HepG2 (cell line): ENCODE measurements at regions not wholly inside any gene's neighbourhood (a gene's known extent, or its start where the extent isn't known, plus 50 kb on each side); places are given as distances from the start of the nearest gene placed in this dataset.

Experiments
- AGO1 ChIP-seq: fragments of 200-400 bp; formaldehyde crosslinking; IDR thresholded peaks from 2 replicates; pipeline ENCODE4 v1.6.1; 2017; ENCODE audit warnings: mild to moderate bottlenecking, low read depth, low read length, moderate library complexity; ENCODE audit not compliant: poor library complexity, severe bottlenecking
- CTCF ChIP-seq: sonication (generic); formaldehyde crosslinking; IDR thresholded peaks from 2 replicates; pipeline ENCODE4 v1.5.0; 2020; ENCODE audit warnings: mild to moderate bottlenecking, missing genetic modification reagents, moderate library complexity
- FOXJ3 ChIP-seq: sonication (generic); formaldehyde crosslinking; IDR thresholded peaks from 2 replicates; pipeline ENCODE4 v1.4.0; 2020; ENCODE audit warnings: missing genetic modification reagents, mild to moderate bottlenecking, borderline replicate concordance
- MAX ChIP-seq: IDR thresholded peaks from 2 replicates; pipeline ENCODE4 v1.6.1; 2012; ENCODE audit warnings: inconsistent platforms
- NFE2L1 ChIP-seq: sonication (generic); formaldehyde crosslinking; IDR thresholded peaks from 2 replicates; pipeline ENCODE4 v1.4.0; 2020; ENCODE audit warnings: missing genetic modification reagents, mild to moderate bottlenecking, borderline replicate concordance
- POLR2A ChIP-seq, 2 experiments: IDR thresholded peaks; 2 replicates each; pipeline ENCODE4 v1.6.1; 2011; ENCODE audit warnings: low read depth in 2 of 2, low read length in 2 of 2, mild to moderate bottlenecking in 1 of 2, moderate library complexity in 1 of 2; ENCODE audit not compliant: insufficient read depth in 1 of 2
- REST ChIP-seq, 2 experiments: IDR thresholded peaks; 2 replicates each; pipeline ENCODE4 v1.6.1; 2011 to 2012; ENCODE audit warnings: low read length in 2 of 2, borderline replicate concordance in 1 of 2, low read depth in 1 of 2, mild to moderate bottlenecking in 1 of 2, moderate library complexity in 1 of 2
- STAT6 ChIP-seq: sonication (generic); formaldehyde crosslinking; IDR thresholded peaks from 2 replicates; pipeline ENCODE4 v1.4.0; 2020; ENCODE audit warnings: missing genetic modification reagents, mild to moderate bottlenecking, borderline replicate concordance
- SUZ12 ChIP-seq: fragments of 150-350 bp; IDR thresholded peaks from 2 replicates; pipeline ENCODE4 v1.6.1; 2014; ENCODE audit warnings: low read depth, low read length
- TCF7 ChIP-seq: sonication (generic); IDR thresholded peaks from 2 replicates; pipeline ENCODE4 v1.6.1; 2016; ENCODE audit warnings: antibody characterized with exemption, low read depth
- ZNF224 ChIP-seq: sonication (generic); formaldehyde crosslinking; IDR thresholded peaks from 2 replicates; pipeline ENCODE4 v1.5.0; 2020; ENCODE audit warnings: mild to moderate bottlenecking, missing genetic modification reagents

- no peak for TF ChIP-seq STAT6 (CRISPR knock-in tag)
- no peak for TF ChIP-seq NFE2L1 (CRISPR knock-in tag)
- no peak for TF ChIP-seq CTCF (CRISPR knock-in tag)
- TF ChIP-seq TCF7, result no peak
- TF ChIP-seq FOXJ3 (CRISPR knock-in tag), result no peak
- no peak for TF ChIP-seq SUZ12
- no peak for TF ChIP-seq POLR2A (IDR thresholded peaks at IDR 0.05; ENCODE audit: insufficient read depth in 1 of 2, low read depth in 2 of 2, low read length in 2 of 2)
- no peak for TF ChIP-seq REST (IDR thresholded peaks at IDR 0.05; ENCODE audit: borderline replicate concordance in 1 of 2, low read depth in 1 of 2, low read length in 2 of 2)
- no peak for TF ChIP-seq MAX
- no peak for TF ChIP-seq ZNF224 (CRISPR knock-in tag)
- no peak for TF ChIP-seq AGO1
Measured at GRCh38 chr14:26394150-26394810, 203.6 kb downstream of the NOVA1 start.
